HCT116 (cell line): ENCODE measurements at regions not wholly inside any gene's neighbourhood (a gene's known extent, or its start where the extent isn't known, plus 50 kb on each side); places are given as distances from the start of the nearest gene placed in this dataset.

Experiments used
- ATAC-seq: fragments of 200-7000 bp; cut with Tn5 transposase; 2 replicates; pipeline ENCODE4 v1.9.1; 2020; ENCODE audit warnings: mild to moderate bottlenecking, moderate library complexity
- BruUV-seq: library from RNA; stranded (reverse); fragments of 400-500 nt; replicated peaks from 2 replicates; lab custom pipeline; 2021; lab: Mats Ljungman, UMichigan
- CTCF ChIA-PET: fragments of 300-600 bp; sonication (Branson Sonifier 250); formaldehyde crosslinking; loops from one replicate; lab custom pipeline; 2021; ENCODE audit warnings: antibody characterized with exemption; lab: Charles Lee
- POLR2A ChIA-PET: fragments of 300-600, 350-600 bp; sonication (Branson Sonifier 250); formaldehyde crosslinking; loops from one replicate; lab custom pipeline; 2021; ENCODE audit warnings: antibody characterized with exemption; lab: Charles Lee
- RAD21 ChIA-PET, 2 experiments: fragments of 300-600 bp; sonication (Branson Sonifier 250); formaldehyde crosslinking; loops; one replicate each; lab custom pipeline; 2023; ENCODE audit warnings: low total read pairs in 2 of 2; ENCODE audit not compliant: uncharacterized antibody in 2 of 2, unreplicated experiment in 2 of 2, low non-redundant PET in 1 of 2; lab: Charles Lee
- DNase-seq: peaks from one replicate; pipeline ENCODE4 v3.0.0-alpha.2; 2010; ENCODE audit warnings: low read depth, low spot score
- H2AFZ ChIP-seq: fragments of 200-600 bp; shearing (Covaris generic), sonication (generic); 2 replicates; pipeline ENCODE4 v1.6.1; 2017; ENCODE audit warnings: low read depth, mixed run types, mixed read lengths, antibody characterized with exemption, low read length; ENCODE audit not compliant: poor library complexity, severe bottlenecking
- H3K27ac ChIP-seq: 2 replicates; pipeline ENCODE4 v1.5.1; 2012; ENCODE audit warnings: low read depth, low read length
- H3K27me3 ChIP-seq: fragments of 200-600 bp; sonication (generic); 2 replicates; pipeline ENCODE4 v1.6.1; 2016; ENCODE audit warnings: mixed run types, low read length, mixed read lengths; ENCODE audit not compliant: insufficient read depth
- H3K36me3 ChIP-seq, 2 experiments: fragments of 200-500 bp in 1 of 2; fragments of 200-600 bp in 1 of 2; sonication (Bioruptor generic) in 1 of 2; sonication (generic) in 1 of 2; 2 replicates each; pipeline versions ENCODE4 v1.5.1 to v1.6.1; 2014 to 2016; ENCODE audit warnings: low read length in 2 of 2, inconsistent platforms in 1 of 2, mixed read lengths in 1 of 2, mixed run types in 1 of 2; ENCODE audit not compliant: insufficient read depth in 2 of 2, control insufficient read depth in 1 of 2
- H3K4me1 ChIP-seq, 2 experiments: fragments of 200-600 bp in 1 of 2; sonication (generic) in 1 of 2; 2 replicates each; pipeline versions ENCODE4 v1.5.1 to v1.6.1; 2012 to 2017; ENCODE audit warnings: low read length in 2 of 2, inconsistent platforms in 1 of 2, mild to moderate bottlenecking in 1 of 2, mixed read lengths in 1 of 2, mixed run types in 1 of 2, moderate library complexity in 1 of 2; ENCODE audit not compliant: insufficient read depth in 2 of 2, control insufficient read depth in 1 of 2
- H3K4me2 ChIP-seq: fragments of 200-600 bp; sonication (generic); 2 replicates; pipeline ENCODE4 v1.6.1; 2017; ENCODE audit warnings: mixed run types, low read length, mixed read lengths
- H3K4me3 ChIP-seq, 2 experiments: fragments of 200-600 bp in 1 of 2; sonication (generic) in 1 of 2; replicated peaks in 1 of 2; 2 replicates each; pipeline ENCODE4 v1.5.1; 2011 to 2016; ENCODE audit warnings: low read length in 2 of 2, control low read depth in 1 of 2, low read depth in 1 of 2, mild to moderate bottlenecking in 1 of 2, mixed read lengths in 1 of 2, mixed run types in 1 of 2
- H3K79me2 ChIP-seq: fragments of 200-600 bp; sonication (generic); 2 replicates; pipeline ENCODE4 v1.6.1; 2017; ENCODE audit warnings: mild to moderate bottlenecking, mixed run types, low read length, moderate library complexity, mixed read lengths; ENCODE audit not compliant: insufficient read depth
- H3K9ac ChIP-seq: fragments of 200-600 bp; sonication (generic); 2 replicates; pipeline ENCODE4 v1.6.1; 2016; ENCODE audit warnings: low read length, mixed read lengths
- H3K9me2 ChIP-seq: fragments of 200-600 bp; sonication (generic), shearing (Covaris generic); 2 replicates; pipeline ENCODE4 v1.6.1; 2017; ENCODE audit warnings: mixed run types, mild to moderate bottlenecking, moderate library complexity; ENCODE audit not compliant: insufficient read depth
- H3K9me3 ChIP-seq, 2 experiments: fragments of 200-500 bp in 1 of 2; fragments of 200-600 bp in 1 of 2; sonication (Bioruptor generic) in 1 of 2; sonication (generic) in 1 of 2; 2 replicates each; pipeline ENCODE4 v1.6.1; 2014 to 2017; ENCODE audit warnings: low read length in 2 of 2, mixed read lengths in 2 of 2, inconsistent platforms in 1 of 2, low read depth in 1 of 2, mild to moderate bottlenecking in 1 of 2, mixed run types in 1 of 2, moderate library complexity in 1 of 2; ENCODE audit not compliant: control insufficient read depth in 1 of 2, insufficient read depth in 1 of 2
- H4K20me1 ChIP-seq: fragments of 200-600 bp; sonication (generic), shearing (Covaris generic); 2 replicates; pipeline ENCODE4 v1.6.1; 2017; ENCODE audit warnings: mixed run types, mild to moderate bottlenecking, moderate library complexity; ENCODE audit not compliant: insufficient read depth
- CBX3 ChIP-seq: IDR thresholded peaks from 2 replicates; pipeline ENCODE4 v1.6.1; 2012; ENCODE audit warnings: low read depth
- CEBPB ChIP-seq: IDR thresholded peaks from 2 replicates; pipeline ENCODE4 v1.6.1; 2012; ENCODE audit warnings: low read depth
- ELF1 ChIP-seq: IDR thresholded peaks from 2 replicates; pipeline ENCODE4 v1.6.1; 2012; ENCODE audit warnings: low read depth, borderline replicate concordance
- EZH2 ChIP-seq: fragments of 200-600 bp; sonication (generic); IDR thresholded peaks from 2 replicates; pipeline ENCODE4 v1.6.1; 2017; ENCODE audit warnings: antibody characterized with exemption, mixed run types
- EZH2phosphoT487 ChIP-seq: fragments of 200-600 bp; IDR thresholded peaks from 2 replicates; pipeline ENCODE4 v1.6.1; 2018; ENCODE audit warnings: antibody characterized with exemption, borderline replicate concordance
- RAD21 ChIP-seq: IDR thresholded peaks from 2 replicates; pipeline ENCODE4 v1.6.1; 2012; ENCODE audit warnings: low read depth, mild to moderate bottlenecking
- ZFX ChIP-seq: fragments of 450-650 bp; IDR thresholded peaks from 2 replicates; pipeline ENCODE4 v1.6.1; 2017
- ZNF274 ChIP-seq: fragments of 200-500 bp; sonication (Bioruptor generic); IDR thresholded peaks from 2 replicates; pipeline ENCODE4 v1.6.1; 2014; ENCODE audit warnings: mild to moderate bottlenecking, low read depth, low read length, inconsistent platforms
- intact Hi-C: fragments of 100-400 bp; cut with micrococcal nuclease; formaldehyde crosslinking; loops from 2 replicates; pipeline ENCODE4 v1.10.0; 2022
- TF ChIP-seq, protein P1 (sequence below): IDR thresholded peaks from 2 replicates; pipeline ENCODE4 v1.6.1; 2012; ENCODE audit warnings: low read depth

DNA sequence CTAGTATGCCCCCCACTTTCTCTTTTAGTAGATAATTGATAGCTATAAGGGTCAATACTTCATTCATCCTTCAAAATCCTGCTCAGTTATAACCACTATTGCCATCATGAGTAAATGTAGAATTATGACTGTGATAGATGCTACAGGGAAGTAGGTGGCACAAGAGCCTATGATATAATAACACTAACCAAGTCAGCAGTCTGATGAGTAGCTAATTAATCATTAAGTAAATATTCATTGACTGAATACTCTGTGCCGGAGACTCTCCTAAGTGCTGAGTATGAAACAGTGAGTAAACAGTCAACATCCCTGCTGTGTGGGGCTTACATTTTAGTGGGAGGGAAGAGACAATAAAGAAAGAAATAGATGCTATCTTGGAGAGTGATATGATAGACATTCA, 430.3 kb upstream of the ZNF462 start:
- intact Hi-C loops = loop anchor here (5.0 kb wide), 1 partner anchor 50 kb away; no protein-coding TSS in a partner anchor
- Histone ChIP-seq H3K4me1 (no peaks in the 10 kb centered on the region), H3K4me2 (no peak overlapping the region), H3K36me3 (no peaks in the 10 kb centered on the region), H3K79me2 (no peaks in the 10 kb centered on the region), H4K20me1 (no peaks in the 10 kb centered on the region), H3K9me3 (no peaks in the 10 kb centered on the region), H3K27ac (no peak overlapping the region), H3K4me3 (no peak overlapping the region), H2AFZ (no peak overlapping the region), H3K9me2 (no peaks in the 10 kb centered on the region), H3K9ac (no peak overlapping the region), H3K27me3 (peaks cover 14% of the 10 kb centered on the region; the same call in 1 of the 2 replicates)
- ChIA-PET RAD21 (no interaction called here), POLR2A (no interaction called here), CTCF (no interaction called here)
- DNase-seq (no peak), ATAC-seq (no peak)
- no peak for TF ChIP-seq CEBPB
- no peak for TF ChIP-seq ZNF274
- TF ChIP-seq EZH2 = no peak
- TF ChIP-seq ZFX = no peak
- no peak for TF ChIP-seq RAD21
- TF ChIP-seq, protein P1, sequence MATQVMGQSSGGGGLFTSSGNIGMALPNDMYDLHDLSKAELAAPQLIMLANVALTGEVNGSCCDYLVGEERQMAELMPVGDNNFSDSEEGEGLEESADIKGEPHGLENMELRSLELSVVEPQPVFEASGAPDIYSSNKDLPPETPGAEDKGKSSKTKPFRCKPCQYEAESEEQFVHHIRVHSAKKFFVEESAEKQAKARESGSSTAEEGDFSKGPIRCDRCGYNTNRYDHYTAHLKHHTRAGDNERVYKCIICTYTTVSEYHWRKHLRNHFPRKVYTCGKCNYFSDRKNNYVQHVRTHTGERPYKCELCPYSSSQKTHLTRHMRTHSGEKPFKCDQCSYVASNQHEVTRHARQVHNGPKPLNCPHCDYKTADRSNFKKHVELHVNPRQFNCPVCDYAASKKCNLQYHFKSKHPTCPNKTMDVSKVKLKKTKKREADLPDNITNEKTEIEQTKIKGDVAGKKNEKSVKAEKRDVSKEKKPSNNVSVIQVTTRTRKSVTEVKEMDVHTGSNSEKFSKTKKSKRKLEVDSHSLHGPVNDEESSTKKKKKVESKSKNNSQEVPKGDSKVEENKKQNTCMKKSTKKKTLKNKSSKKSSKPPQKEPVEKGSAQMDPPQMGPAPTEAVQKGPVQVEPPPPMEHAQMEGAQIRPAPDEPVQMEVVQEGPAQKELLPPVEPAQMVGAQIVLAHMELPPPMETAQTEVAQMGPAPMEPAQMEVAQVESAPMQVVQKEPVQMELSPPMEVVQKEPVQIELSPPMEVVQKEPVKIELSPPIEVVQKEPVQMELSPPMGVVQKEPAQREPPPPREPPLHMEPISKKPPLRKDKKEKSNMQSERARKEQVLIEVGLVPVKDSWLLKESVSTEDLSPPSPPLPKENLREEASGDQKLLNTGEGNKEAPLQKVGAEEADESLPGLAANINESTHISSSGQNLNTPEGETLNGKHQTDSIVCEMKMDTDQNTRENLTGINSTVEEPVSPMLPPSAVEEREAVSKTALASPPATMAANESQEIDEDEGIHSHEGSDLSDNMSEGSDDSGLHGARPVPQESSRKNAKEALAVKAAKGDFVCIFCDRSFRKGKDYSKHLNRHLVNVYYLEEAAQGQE = no peak
- no TSS peak for BruUV-seq

DNA sequence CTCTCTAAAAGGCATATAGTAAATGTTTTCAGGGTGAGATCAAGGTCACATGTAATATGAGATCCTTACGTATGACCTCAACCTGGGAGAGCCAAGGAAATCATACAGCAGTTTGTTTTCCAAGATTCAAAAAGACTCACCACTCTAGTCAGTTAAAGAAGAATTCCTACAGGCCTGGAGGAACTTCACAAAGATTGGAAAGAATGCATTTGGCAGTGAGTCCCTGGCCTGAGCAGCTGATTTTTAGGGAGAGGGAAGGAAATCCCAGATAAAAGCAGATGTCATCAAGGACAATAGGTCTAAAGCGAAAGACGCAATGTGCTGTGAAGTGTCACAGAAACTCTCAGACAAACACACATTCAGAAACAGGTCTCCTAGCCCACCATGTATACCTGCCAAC, 424.0 kb upstream of the ZNF462 start:
- CTCF ChIA-PET = no interaction called here
- POLR2A ChIA-PET = no interaction called here
- no peak for DNase-seq
- TF ChIP-seq ELF1 = no peak
- no peak for TF ChIP-seq EZH2phosphoT487
- TF ChIP-seq CBX3 = no peak
- Histone ChIP-seq H3K9me2 (peaks cover 3% of the 10 kb centered on the region; the same call in 1 of the 2 replicates), H3K4me3 (no peak overlapping the region), H2AFZ (no peak overlapping the region), H3K9ac (no peak overlapping the region), H3K27me3 (peaks cover 14% of the 10 kb centered on the region), H3K4me2 (no peak overlapping the region), H4K20me1 (no peaks in the 10 kb centered on the region), H3K4me1 (no peaks in the 10 kb centered on the region), H3K36me3 (no peaks in the 10 kb centered on the region), H3K9me3 (no peaks in the 10 kb centered on the region), H3K79me2 (no peaks in the 10 kb centered on the region), H3K27ac (no peak overlapping the region)
- ATAC-seq = no peak
- RAD21 ChIA-PET = no interaction called here
- no TSS peak for BruUV-seq
- intact Hi-C loops = no loop called here
